ENCODE measurements at regions not wholly inside any gene's neighbourhood (a gene's known extent, or its start where the extent isn't known, plus 50 kb on each side); places are given as distances from the start of the nearest gene placed in this dataset.

DNA sequence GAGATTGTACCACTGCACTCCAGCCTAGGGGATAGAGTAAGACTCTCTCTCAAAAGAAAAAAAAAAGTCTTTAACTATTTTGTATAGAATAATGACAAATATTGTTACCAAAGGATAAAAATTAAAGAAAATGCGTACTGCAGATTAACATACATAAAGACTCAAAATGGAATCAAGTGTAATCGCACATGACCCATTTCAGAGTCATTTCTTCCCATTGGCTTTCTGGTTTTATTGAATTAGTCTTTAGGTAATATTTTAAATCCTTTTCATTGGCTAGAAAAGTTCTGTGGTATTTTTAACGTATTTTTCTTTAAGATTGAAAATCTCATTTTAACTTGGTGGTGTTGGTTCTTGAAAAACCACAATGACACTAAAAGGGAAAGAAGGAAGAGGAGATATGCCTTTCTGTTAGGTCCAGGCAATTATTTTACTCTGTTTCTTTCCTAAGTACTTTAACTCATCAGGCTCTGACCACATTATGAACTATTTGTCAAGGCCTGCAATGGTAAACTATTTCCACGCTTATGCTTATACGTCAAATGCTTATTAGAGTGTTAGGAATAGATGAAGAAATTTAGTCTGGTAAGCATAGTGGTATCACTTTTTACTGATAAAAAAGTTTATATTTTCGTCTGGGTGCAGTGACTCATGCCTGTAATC lies 52.3 kb downstream of the PLEKHG1 start:
- Histone ChIP-seq H3K36me3 (ENCODE audit: low read depth) (no peaks in the 10 kb centered on the region), H2AFZ (no peak overlapping the region), H4K20me1 (ENCODE audit: insufficient read depth) (no peaks in the 10 kb centered on the region; the same call in 1 of the 2 replicates), H3K4me2 (no peak overlapping the region), H3K4me3 (no peak overlapping the region), H3K4me1 (replicated peaks; ENCODE audit: insufficient read depth) (no peaks in the 10 kb centered on the region), H3K9me3 (ENCODE audit: insufficient read depth, low read depth) (no peaks in the 10 kb centered on the region), H3F3A (ENCODE audit: insufficient read depth, low read depth) (no peaks in the 10 kb centered on the region), H3K79me2 (ENCODE audit: low read depth) (no peaks in the 10 kb centered on the region), H3K9me2 (ENCODE audit: insufficient read depth) (no peaks in the 10 kb centered on the region), H3K27me3 (ENCODE audit: insufficient read depth, low read depth) (no peaks in the 10 kb centered on the region), H3K27ac (no peak overlapping the region)
- no peak for TF ChIP-seq EZH2 (IDR thresholded peaks at IDR 0.05; ENCODE audit: low read depth)
- TF ChIP-seq, protein P1, sequence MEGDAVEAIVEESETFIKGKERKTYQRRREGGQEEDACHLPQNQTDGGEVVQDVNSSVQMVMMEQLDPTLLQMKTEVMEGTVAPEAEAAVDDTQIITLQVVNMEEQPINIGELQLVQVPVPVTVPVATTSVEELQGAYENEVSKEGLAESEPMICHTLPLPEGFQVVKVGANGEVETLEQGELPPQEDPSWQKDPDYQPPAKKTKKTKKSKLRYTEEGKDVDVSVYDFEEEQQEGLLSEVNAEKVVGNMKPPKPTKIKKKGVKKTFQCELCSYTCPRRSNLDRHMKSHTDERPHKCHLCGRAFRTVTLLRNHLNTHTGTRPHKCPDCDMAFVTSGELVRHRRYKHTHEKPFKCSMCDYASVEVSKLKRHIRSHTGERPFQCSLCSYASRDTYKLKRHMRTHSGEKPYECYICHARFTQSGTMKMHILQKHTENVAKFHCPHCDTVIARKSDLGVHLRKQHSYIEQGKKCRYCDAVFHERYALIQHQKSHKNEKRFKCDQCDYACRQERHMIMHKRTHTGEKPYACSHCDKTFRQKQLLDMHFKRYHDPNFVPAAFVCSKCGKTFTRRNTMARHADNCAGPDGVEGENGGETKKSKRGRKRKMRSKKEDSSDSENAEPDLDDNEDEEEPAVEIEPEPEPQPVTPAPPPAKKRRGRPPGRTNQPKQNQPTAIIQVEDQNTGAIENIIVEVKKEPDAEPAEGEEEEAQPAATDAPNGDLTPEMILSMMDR (conservative IDR thresholded peaks at IDR 0.05) = no peak
- no TSS peak for BruUV-seq (replicated peaks)
- no peak for DNase-seq
- POLR2A ChIA-PET (ENCODE audit: unreplicated experiment) = no interaction called here
- intact Hi-C loops (cut with micrococcal nuclease; ENCODE audit: unreplicated experiment) = no loop called here
- CTCF ChIA-PET = no interaction called here

DNA sequence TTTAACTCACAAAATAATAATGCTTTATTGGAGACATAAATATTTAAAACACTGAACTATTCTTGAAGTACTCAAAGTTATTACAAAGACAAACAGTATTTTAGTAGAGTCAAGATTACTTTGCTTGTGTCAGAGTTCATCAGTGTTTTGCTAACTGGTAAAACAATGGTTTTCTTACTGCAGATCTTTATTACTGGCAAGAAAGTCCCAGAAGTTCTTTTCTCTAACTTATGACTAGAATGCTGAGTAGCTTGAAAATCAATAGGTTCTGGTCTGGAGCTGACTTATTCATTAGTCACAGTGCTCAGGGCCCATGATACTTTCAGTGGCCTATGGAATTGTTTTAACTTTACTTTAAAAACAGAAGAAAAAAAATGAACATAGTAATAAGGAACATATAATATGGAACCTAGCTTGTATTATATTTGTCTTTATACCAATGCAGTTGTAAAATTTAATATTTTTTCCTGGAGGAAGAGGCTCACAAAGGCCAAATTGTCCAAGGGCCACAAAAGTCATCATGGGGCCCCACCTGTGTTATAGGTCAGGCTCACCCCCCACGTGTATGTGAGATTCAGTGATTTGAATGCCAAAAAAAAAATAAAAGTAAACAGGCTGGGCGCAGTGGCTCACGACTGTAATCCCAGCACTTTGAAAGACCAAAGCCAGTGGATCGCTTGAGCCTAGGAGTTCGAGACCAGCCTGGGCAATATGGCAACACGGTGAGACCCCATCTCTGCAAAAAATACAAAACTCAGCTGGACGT lies 53.3 kb downstream of the PLEKHG1 start:
- Histone ChIP-seq H4K20me1 (ENCODE audit: insufficient read depth) (no peaks in the 10 kb centered on the region; the same call in 1 of the 2 replicates), H3K9me2 (ENCODE audit: insufficient read depth) (no peaks in the 10 kb centered on the region), H2AFZ (no peak overlapping the region), H3K4me3 (no peak overlapping the region), H3K27ac (no peak overlapping the region), H3K36me3 (ENCODE audit: low read depth) (no peaks in the 10 kb centered on the region), H3K79me2 (ENCODE audit: low read depth) (no peaks in the 10 kb centered on the region), H3K9me3 (ENCODE audit: insufficient read depth, low read depth) (no peaks in the 10 kb centered on the region), H3F3A (ENCODE audit: insufficient read depth, low read depth) (no peaks in the 10 kb centered on the region), H3K27me3 (ENCODE audit: insufficient read depth, low read depth) (no peaks in the 10 kb centered on the region), H3K4me2 (no peak overlapping the region), H3K4me1 (replicated peaks; ENCODE audit: insufficient read depth) (no peaks in the 10 kb centered on the region)
- ChIA-PET CTCF (interaction anchor here (0.6 kb wide), 2 partner anchors 35 to 679 kb away, joined by 3 to 7 read pairs; no protein-coding TSS in a partner anchor), POLR2A (ENCODE audit: unreplicated experiment) (no interaction called here)
- DNase-seq = no peak
- intact Hi-C loops (cut with micrococcal nuclease; ENCODE audit: unreplicated experiment) = no loop called here
- TF ChIP-seq, protein P1 (conservative IDR thresholded peaks at IDR 0.05) = no peak
- no peak for TF ChIP-seq EZH2 (IDR thresholded peaks at IDR 0.05; ENCODE audit: low read depth)
- BruUV-seq (replicated peaks) = no TSS peak

DNA sequence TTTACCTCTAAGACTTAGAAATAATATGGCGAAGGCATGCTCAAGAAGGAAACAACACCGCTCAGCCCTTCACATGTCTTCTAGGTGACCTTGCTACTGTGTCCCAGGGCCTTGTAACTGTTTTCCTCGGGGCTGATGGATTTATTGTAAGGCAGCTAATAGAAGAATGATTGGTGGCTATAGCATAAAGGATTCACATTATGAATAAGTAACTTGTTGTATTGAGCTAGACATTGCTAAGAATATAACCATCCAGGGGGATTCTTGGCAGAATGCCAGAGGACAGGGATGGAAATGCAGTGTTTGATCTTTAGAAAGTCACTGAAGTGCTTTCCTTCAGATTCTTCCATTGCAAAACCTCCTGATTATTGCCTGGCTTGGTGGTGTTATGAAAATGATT lies 54.9 kb downstream of the PLEKHG1 start:
- Histone ChIP-seq H3K36me3 (ENCODE audit: low read depth) (no peaks in the 10 kb centered on the region), H3K4me3 (no peak overlapping the region), H2AFZ (no peak overlapping the region), H3K4me1 (replicated peaks; ENCODE audit: insufficient read depth) (no peaks in the 10 kb centered on the region), H3K27ac (no peak overlapping the region), H3K9me2 (ENCODE audit: insufficient read depth) (no peaks in the 10 kb centered on the region), H4K20me1 (ENCODE audit: insufficient read depth) (no peaks in the 10 kb centered on the region), H3K9me3 (ENCODE audit: insufficient read depth, low read depth) (no peaks in the 10 kb centered on the region), H3F3A (ENCODE audit: insufficient read depth, low read depth) (no peaks in the 10 kb centered on the region), H3K79me2 (ENCODE audit: low read depth) (no peaks in the 10 kb centered on the region), H3K4me2 (no peak overlapping the region), H3K27me3 (ENCODE audit: insufficient read depth, low read depth) (no peaks in the 10 kb centered on the region)
- DNase-seq = no peak
- ChIA-PET POLR2A (ENCODE audit: unreplicated experiment) (no interaction called here), CTCF (no interaction called here)
- intact Hi-C loops (cut with micrococcal nuclease; ENCODE audit: unreplicated experiment) = no loop called here
- TF ChIP-seq, protein P1 (conservative IDR thresholded peaks at IDR 0.05) = no peak
- TF ChIP-seq EZH2 (IDR thresholded peaks at IDR 0.05; ENCODE audit: low read depth) = no peak
- no TSS peak for BruUV-seq (replicated peaks)

Measured in PC-9 (cell line).